Endothelial cell of umbilical vein (primary cell): ENCODE measurements at regions not wholly inside any gene's neighbourhood (a gene's known extent, or its start where the extent isn't known, plus 50 kb on each side); places are given as distances from the start of the nearest gene placed in this dataset.

Experiments
- BruUV-seq: library from RNA; stranded (reverse); fragments of 400-500 nt; replicated peaks from 2 replicates; lab custom pipeline; 2021; lab: Mats Ljungman, UMichigan
- CTCF ChIA-PET: fragments of 300-600, 350-600 bp; sonication (Branson Sonifier 250); formaldehyde crosslinking; loops from one replicate; lab custom pipeline; 2021; ENCODE audit warnings: antibody characterized with exemption, inconsistent platforms; lab: Charles Lee
- POLR2A ChIA-PET: fragments of 300-600, 350-600 bp; sonication (Branson Sonifier 250); formaldehyde crosslinking; loops from one replicate; lab custom pipeline; 2021; ENCODE audit warnings: antibody characterized with exemption, inconsistent platforms; lab: Charles Lee
- DNase-seq: peaks from one replicate; pipeline ENCODE4 v3.0.0-alpha.2; 2011; ENCODE audit warnings: low read depth, low spot score
- FAIRE-seq: peaks from 2 replicates; lab custom pipeline; 2011; peaks lifted over from hg19 to GRCh38; lab: Jason Lieb, UNC
- H2AFZ ChIP-seq: 2 replicates; pipeline ENCODE4 v1.6.0; 2012; ENCODE audit warnings: low read depth, low read length, control low read depth, inconsistent platforms
- H3K27ac ChIP-seq: 2 replicates; pipeline ENCODE4 v1.5.1; 2011; ENCODE audit warnings: low read depth, mild to moderate bottlenecking, control low read depth, low read length, moderate library complexity; ENCODE audit not compliant: insufficient read depth
- H3K27me3 ChIP-seq, 2 experiments: 2 replicates each; pipeline versions ENCODE4 v1.6.0 to v1.6.1; 2011; ENCODE audit warnings: low read length in 2 of 2, mixed read lengths in 1 of 2; ENCODE audit not compliant: control insufficient read depth in 2 of 2, insufficient read depth in 2 of 2
- H3K36me3 ChIP-seq, 2 experiments: 2 replicates in 1 of 2; 3 replicates in 1 of 2; pipeline ENCODE4 v1.5.1; 2011; ENCODE audit warnings: low read length in 2 of 2, mild to moderate bottlenecking in 1 of 2, moderate library complexity in 1 of 2; ENCODE audit not compliant: control insufficient read depth in 2 of 2, insufficient read depth in 2 of 2; ENCODE audit errors: extremely low read depth in 1 of 2
- H3K4me1 ChIP-seq: 3 replicates; pipeline ENCODE4 v1.5.1; 2011; ENCODE audit warnings: mild to moderate bottlenecking, low read length; ENCODE audit not compliant: control insufficient read depth, insufficient read depth; ENCODE audit errors: extremely low read depth
- H3K4me2 ChIP-seq: 2 replicates; pipeline ENCODE4 v1.6.1; 2011; ENCODE audit warnings: low read length, control low read depth, mixed read lengths; ENCODE audit not compliant: insufficient read depth
- H3K4me3 ChIP-seq, 3 experiments: fragments of 200-600 bp in 1 of 3; sonication (generic), shearing (Covaris generic) in 1 of 3; replicated peaks in 1 of 3; 2 replicates each; pipeline ENCODE4 v1.5.1; 2011 to 2016; ENCODE audit warnings: control low read depth in 3 of 3, low read length in 3 of 3, mild to moderate bottlenecking in 2 of 3, inconsistent platforms in 1 of 3, low read depth in 1 of 3, moderate library complexity in 1 of 3; ENCODE audit not compliant: insufficient read depth in 1 of 3
- H3K79me2 ChIP-seq: 2 replicates; pipeline ENCODE4 v1.6.0; 2012; ENCODE audit warnings: low read length, inconsistent platforms; ENCODE audit not compliant: control insufficient read depth, insufficient read depth
- H3K9ac ChIP-seq: replicated peaks from 2 replicates; pipeline ENCODE3; 2011; ENCODE audit warnings: low read length, control low read depth; ENCODE audit not compliant: insufficient read depth; ENCODE audit errors: extremely low read depth
- H3K9me1 ChIP-seq: replicated peaks from 3 replicates; pipeline ENCODE4 v1.6.0; 2011; ENCODE audit warnings: mild to moderate bottlenecking, low read length; ENCODE audit not compliant: control insufficient read depth, insufficient read depth; ENCODE audit errors: extremely low read depth
- H3K9me3 ChIP-seq: replicated peaks from 2 replicates; pipeline ENCODE4 v1.5.1; 2012; ENCODE audit warnings: low read length, inconsistent platforms; ENCODE audit not compliant: control insufficient read depth, insufficient read depth
- H4K20me1 ChIP-seq: replicated peaks from 2 replicates; pipeline ENCODE3; 2011; ENCODE audit warnings: mild to moderate bottlenecking, low read length; ENCODE audit not compliant: control insufficient read depth, insufficient read depth; ENCODE audit errors: extremely low read depth
- EZH2 ChIP-seq: IDR thresholded peaks from 2 replicates; pipeline ENCODE4 v1.6.1; 2012; ENCODE audit warnings: borderline replicate concordance, low read depth, mild to moderate bottlenecking, moderate library complexity, low read length, inconsistent platforms; ENCODE audit not compliant: severe bottlenecking
- FOS ChIP-seq: IDR thresholded peaks from 2 replicates; pipeline ENCODE4 v1.6.1; 2011; ENCODE audit warnings: mild to moderate bottlenecking, low read length, moderate library complexity, borderline replicate concordance; ENCODE audit not compliant: insufficient read depth
- GATA2 ChIP-seq: IDR thresholded peaks from 2 replicates; pipeline ENCODE4 v1.7.0; 2011; ENCODE audit warnings: low read depth, mild to moderate bottlenecking, moderate library complexity, mixed read lengths, low read length; ENCODE audit not compliant: insufficient read length, insufficient read depth
- JUN ChIP-seq: IDR thresholded peaks from 2 replicates; pipeline ENCODE4 v1.6.1; 2011; ENCODE audit warnings: borderline replicate concordance, low read depth; ENCODE audit not compliant: insufficient read length, insufficient read depth
- MYC ChIP-seq: IDR thresholded peaks from one replicate; pipeline ENCODE4 v1.6.1; 2011; ENCODE audit warnings: mild to moderate bottlenecking, low read depth, low read length
- POLR2A ChIP-seq: IDR thresholded peaks from 2 replicates; pipeline ENCODE4 v1.6.1; 2012; ENCODE audit warnings: low read depth, mild to moderate bottlenecking, control low read depth, low read length
- POLR2AphosphoS5 ChIP-seq: IDR thresholded peaks from 2 replicates; pipeline ENCODE4 v1.6.1; 2012; ENCODE audit warnings: low read depth, mild to moderate bottlenecking, control low read depth, low read length, moderate library complexity; ENCODE audit not compliant: insufficient read depth
- dilution Hi-C: fragments of 300-500 bp; cut with MboI; formaldehyde crosslinking; loops from one replicate; pipeline ENCODE4 v1.15.0; 2019; ENCODE audit warnings: low sequenced_read_pairs; ENCODE audit not compliant: extremely low pct_ligation_motif_present
- intact Hi-C: fragments of 100-400 bp; cut with micrococcal nuclease; formaldehyde crosslinking; loops from one replicate; pipeline ENCODE4 v1.10.0; 2022
- TF ChIP-seq, protein P1 (sequence below): IDR thresholded peaks from 2 replicates; pipeline ENCODE4 v1.6.1; 2011; ENCODE audit not compliant: insufficient read depth, insufficient read length
- TF ChIP-seq, protein P2 (sequence below), 2 donors: IDR thresholded peaks; 1 replicate in 1 of 2; 2 replicates in 1 of 2; pipeline ENCODE4 v1.5.1; 2011; ENCODE audit warnings: low read length in 2 of 2, mild to moderate bottlenecking in 2 of 2, moderate library complexity in 2 of 2, control low read depth in 1 of 2, inconsistent platforms in 1 of 2, low read depth in 1 of 2; ENCODE audit not compliant: insufficient read depth in 1 of 2; ENCODE audit errors: extremely low read depth in 1 of 2

DNA sequence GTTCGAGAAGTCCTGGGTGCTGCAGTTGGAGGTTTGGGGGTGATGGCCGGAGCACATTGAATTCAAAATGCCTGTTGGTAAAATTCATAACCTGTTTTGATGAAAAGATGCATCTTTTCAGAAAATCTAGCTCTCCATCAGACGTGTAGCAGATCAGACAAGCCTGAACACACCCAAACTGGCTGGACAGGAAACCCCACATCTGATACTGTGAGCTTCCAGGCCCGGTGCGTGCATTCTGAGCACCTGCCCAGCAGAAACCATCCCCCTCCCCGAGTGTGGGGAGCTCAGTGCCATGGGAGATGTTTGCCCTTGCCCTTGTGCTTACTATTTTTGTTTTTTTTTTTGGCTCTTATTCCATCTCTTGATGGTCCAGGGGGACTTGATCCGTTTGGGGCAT, 417.1 kb downstream of the TCERG1L start:
- intact Hi-C loops (no loop called here), dilution Hi-C loops (no loop called here)
- Histone ChIP-seq H3K9me3 (peaks cover 2% of the 10 kb centered on the region), H2AFZ (no peak overlapping the region), H3K27me3 (no peaks in the 10 kb centered on the region), H3K4me1 (no peaks in the 10 kb centered on the region), H4K20me1 (no peaks in the 10 kb centered on the region), H3K9ac (no peak overlapping the region), H3K9me1 (no peaks in the 10 kb centered on the region), H3K4me3 (no peak overlapping the region), H3K27ac (no peak overlapping the region), H3K36me3 (no peaks in the 10 kb centered on the region), H3K79me2 (no peaks in the 10 kb centered on the region), H3K4me2 (no peak overlapping the region)
- CTCF ChIA-PET: no interaction called here
- FAIRE-seq (no peak), DNase-seq (no peak)
- POLR2A ChIA-PET: no interaction called here
- no TSS peak for BruUV-seq
- TF ChIP-seq, protein P1, sequence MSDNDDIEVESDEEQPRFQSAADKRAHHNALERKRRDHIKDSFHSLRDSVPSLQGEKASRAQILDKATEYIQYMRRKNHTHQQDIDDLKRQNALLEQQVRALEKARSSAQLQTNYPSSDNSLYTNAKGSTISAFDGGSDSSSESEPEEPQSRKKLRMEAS: no peak
- TF ChIP-seq MYC: no peak
- TF ChIP-seq POLR2A: no peak
- no peak for TF ChIP-seq GATA2
- TF ChIP-seq EZH2: no peak
- TF ChIP-seq JUN: no peak
- TF ChIP-seq, protein P2, sequence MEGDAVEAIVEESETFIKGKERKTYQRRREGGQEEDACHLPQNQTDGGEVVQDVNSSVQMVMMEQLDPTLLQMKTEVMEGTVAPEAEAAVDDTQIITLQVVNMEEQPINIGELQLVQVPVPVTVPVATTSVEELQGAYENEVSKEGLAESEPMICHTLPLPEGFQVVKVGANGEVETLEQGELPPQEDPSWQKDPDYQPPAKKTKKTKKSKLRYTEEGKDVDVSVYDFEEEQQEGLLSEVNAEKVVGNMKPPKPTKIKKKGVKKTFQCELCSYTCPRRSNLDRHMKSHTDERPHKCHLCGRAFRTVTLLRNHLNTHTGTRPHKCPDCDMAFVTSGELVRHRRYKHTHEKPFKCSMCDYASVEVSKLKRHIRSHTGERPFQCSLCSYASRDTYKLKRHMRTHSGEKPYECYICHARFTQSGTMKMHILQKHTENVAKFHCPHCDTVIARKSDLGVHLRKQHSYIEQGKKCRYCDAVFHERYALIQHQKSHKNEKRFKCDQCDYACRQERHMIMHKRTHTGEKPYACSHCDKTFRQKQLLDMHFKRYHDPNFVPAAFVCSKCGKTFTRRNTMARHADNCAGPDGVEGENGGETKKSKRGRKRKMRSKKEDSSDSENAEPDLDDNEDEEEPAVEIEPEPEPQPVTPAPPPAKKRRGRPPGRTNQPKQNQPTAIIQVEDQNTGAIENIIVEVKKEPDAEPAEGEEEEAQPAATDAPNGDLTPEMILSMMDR (IDR thresholded peaks at IDR 0.05; ENCODE audit: extremely low read depth in 1 of 2, insufficient read depth in 1 of 2, low read depth in 1 of 2, low read length in 2 of 2): no peak
- no peak for TF ChIP-seq FOS
- TF ChIP-seq POLR2AphosphoS5: no peak
